Progenitor cell of endocrine pancreas (in vitro differentiated cells): ENCODE measurements at regions not wholly inside any gene's neighbourhood (a gene's known extent, or its start where the extent isn't known, plus 50 kb on each side); places are given as distances from the start of the nearest gene placed in this dataset.

Source experiments
- DNase-seq: peaks from one replicate; pipeline ENCODE4 v3.0.0; 2021; ENCODE audit warnings: low spot score; ENCODE audit not compliant: unreplicated experiment
- H3K27ac Mint-ChIP-seq: 2 replicates; pipeline ENCODE4 v1.8.0; 2021; ENCODE audit warnings: mild to moderate bottlenecking, moderate library complexity, mixed read lengths
- H3K27me3 Mint-ChIP-seq: 2 replicates; pipeline ENCODE4 v1.8.0; 2021; ENCODE audit warnings: mixed read lengths
- H3K36me3 Mint-ChIP-seq: 2 replicates; pipeline ENCODE4 v1.8.0; 2022; ENCODE audit warnings: mixed read lengths; ENCODE audit not compliant: insufficient read depth
- H3K4me1 Mint-ChIP-seq: 2 replicates; pipeline ENCODE4 v1.8.0; 2021; ENCODE audit warnings: low read depth, mixed read lengths
- H3K4me3 Mint-ChIP-seq: 2 replicates; pipeline ENCODE4 v1.8.0; 2021; ENCODE audit warnings: low read depth, mild to moderate bottlenecking, moderate library complexity, mixed read lengths
- H3K9me3 Mint-ChIP-seq: 2 replicates; pipeline ENCODE4 v1.8.0; 2021; ENCODE audit warnings: low read depth, mixed read lengths
- TF ChIP-seq, protein P1 (sequence below): fragments of 200-600 bp; sonication (generic); IDR thresholded peaks from one replicate; pipeline ENCODE4 v1.5.0; 2021; ENCODE audit warnings: antibody characterized with exemption, mild to moderate bottlenecking; ENCODE audit not compliant: unreplicated experiment

- Mint-ChIP-seq H3K4me3 (no peak overlapping the region), H3K27ac (no peak overlapping the region), H3K9me3 (peaks cover 20% of the 10 kb centered on the region), H3K4me1 (no peaks in the 10 kb centered on the region), H3K27me3 (no peaks in the 10 kb centered on the region), H3K36me3 (no peaks in the 10 kb centered on the region)
- no peak for DNase-seq
- TF ChIP-seq, protein P1, sequence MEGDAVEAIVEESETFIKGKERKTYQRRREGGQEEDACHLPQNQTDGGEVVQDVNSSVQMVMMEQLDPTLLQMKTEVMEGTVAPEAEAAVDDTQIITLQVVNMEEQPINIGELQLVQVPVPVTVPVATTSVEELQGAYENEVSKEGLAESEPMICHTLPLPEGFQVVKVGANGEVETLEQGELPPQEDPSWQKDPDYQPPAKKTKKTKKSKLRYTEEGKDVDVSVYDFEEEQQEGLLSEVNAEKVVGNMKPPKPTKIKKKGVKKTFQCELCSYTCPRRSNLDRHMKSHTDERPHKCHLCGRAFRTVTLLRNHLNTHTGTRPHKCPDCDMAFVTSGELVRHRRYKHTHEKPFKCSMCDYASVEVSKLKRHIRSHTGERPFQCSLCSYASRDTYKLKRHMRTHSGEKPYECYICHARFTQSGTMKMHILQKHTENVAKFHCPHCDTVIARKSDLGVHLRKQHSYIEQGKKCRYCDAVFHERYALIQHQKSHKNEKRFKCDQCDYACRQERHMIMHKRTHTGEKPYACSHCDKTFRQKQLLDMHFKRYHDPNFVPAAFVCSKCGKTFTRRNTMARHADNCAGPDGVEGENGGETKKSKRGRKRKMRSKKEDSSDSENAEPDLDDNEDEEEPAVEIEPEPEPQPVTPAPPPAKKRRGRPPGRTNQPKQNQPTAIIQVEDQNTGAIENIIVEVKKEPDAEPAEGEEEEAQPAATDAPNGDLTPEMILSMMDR, result no peak
Observed at GRCh38 chr6:68158256-68158655, 476.8 kb upstream of the ADGRB3 start.

DNA sequence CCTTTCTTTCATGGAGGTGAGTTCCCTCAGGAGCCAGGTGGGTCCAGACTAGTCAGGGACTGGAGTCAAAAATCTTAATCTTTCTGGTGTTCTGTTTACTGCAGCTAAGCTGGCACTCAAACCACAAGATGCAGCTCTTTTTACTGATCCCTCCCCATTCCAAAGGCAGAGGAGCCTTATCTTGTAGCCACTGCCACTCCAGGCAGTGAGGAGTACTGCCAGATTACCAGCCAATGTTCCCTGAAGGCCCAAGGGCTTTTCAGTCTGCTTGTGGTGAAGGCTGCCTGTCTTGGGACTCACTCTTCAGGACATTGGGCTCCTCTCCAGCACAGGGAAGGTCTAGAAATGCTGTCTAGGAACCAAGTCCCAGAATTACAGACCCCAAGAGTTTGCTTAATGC, 490.4 kb upstream of the ADGRB3 start:
- no peak for DNase-seq
- H3K36me3 Mint-ChIP-seq, result no peaks in the 10 kb centered on the region
- no peak overlapping the region for H3K27ac Mint-ChIP-seq
- no peak overlapping the region for H3K4me3 Mint-ChIP-seq
- peaks cover 14% of the 10 kb centered on the region for H3K9me3 Mint-ChIP-seq
- no peaks in the 10 kb centered on the region for H3K27me3 Mint-ChIP-seq
- TF ChIP-seq, protein P1, result no peak
- no peaks in the 10 kb centered on the region for H3K4me1 Mint-ChIP-seq

DNA sequence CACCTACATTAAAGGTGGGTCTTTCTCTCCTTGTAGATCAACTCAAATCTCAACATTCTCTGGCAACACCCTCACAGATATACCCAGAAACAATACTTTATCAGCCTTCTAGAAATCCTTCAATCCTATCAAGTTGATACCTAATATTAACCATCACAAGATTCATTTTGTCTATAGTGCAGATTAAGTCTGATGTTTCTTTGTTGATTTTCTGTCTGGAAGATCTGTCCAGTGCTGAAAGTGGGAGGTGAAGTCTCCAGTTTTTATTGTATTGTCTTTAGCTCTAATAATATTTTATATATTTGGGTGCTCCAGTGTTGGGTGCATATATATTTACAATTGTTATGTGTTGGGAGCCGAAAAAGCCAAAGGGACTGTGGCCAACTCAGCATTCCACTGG, 493.9 kb upstream of the ADGRB3 start:
- peaks cover 14% of the 10 kb centered on the region for H3K9me3 Mint-ChIP-seq
- no peak for DNase-seq
- H3K36me3 Mint-ChIP-seq, result no peaks in the 10 kb centered on the region
- H3K27me3 Mint-ChIP-seq, result no peaks in the 10 kb centered on the region
- peaks cover 3% of the 10 kb centered on the region for H3K4me1 Mint-ChIP-seq
- TF ChIP-seq, protein P1, result no peak
- no peak overlapping the region for H3K27ac Mint-ChIP-seq
- H3K4me3 Mint-ChIP-seq, result no peak overlapping the region

DNA sequence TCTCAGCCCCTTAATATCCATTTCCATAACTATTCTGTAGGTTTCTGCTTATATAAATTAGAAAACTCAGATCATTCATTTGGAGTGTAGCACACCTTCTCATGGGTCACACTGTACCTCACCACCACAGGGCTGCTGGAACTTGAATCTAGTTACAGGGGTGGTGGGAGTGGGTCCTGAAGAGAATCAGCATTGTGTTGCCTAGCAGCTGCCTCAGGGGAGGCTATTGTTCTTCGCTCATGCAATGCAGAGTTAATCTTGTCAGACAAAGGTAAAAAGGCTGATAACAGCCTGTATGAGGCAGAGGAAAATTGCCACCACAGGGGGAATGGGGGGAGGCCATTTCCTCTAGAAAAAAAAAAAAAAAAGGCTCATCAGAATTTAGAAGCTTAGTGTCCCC, 496.0 kb upstream of the ADGRB3 start:
- no peak for DNase-seq
- Mint-ChIP-seq H3K36me3 (no peaks in the 10 kb centered on the region), H3K9me3 (peaks cover 14% of the 10 kb centered on the region), H3K4me1 (peaks cover 3% of the 10 kb centered on the region), H3K4me3 (no peak overlapping the region), H3K27ac (no peak overlapping the region), H3K27me3 (no peaks in the 10 kb centered on the region)
- TF ChIP-seq, protein P1, result no peak

DNA sequence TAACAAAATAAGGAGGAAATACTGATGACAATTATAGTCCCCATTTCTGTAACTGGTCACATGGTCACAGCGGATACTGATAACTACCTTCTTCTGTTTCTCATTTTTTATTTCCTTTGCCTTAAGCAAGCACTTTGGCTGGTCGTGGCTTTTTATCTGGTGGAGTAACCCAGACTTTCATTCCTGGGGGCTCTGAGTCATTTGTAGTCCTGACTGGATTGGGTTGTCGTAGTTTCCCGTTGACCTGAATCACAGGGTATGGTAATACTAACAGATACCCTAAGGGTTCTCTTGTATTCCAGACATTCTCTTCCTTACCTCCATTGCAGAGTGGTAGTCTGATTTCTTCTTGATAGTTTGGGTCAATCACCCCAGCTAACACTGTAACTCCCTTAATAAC, 500.3 kb upstream of the ADGRB3 start:
- H3K36me3 Mint-ChIP-seq, result no peaks in the 10 kb centered on the region
- no peaks in the 10 kb centered on the region for H3K27me3 Mint-ChIP-seq
- DNase-seq, result no peak
- no peak overlapping the region for H3K27ac Mint-ChIP-seq
- peaks cover 3% of the 10 kb centered on the region for H3K4me1 Mint-ChIP-seq
- no peak overlapping the region for H3K4me3 Mint-ChIP-seq
- TF ChIP-seq, protein P1, result no peak
- H3K9me3 Mint-ChIP-seq, result no peaks in the 10 kb centered on the region

- DNase-seq, result no peak
- Mint-ChIP-seq H3K27me3 (no peaks in the 10 kb centered on the region), H3K36me3 (no peaks in the 10 kb centered on the region), H3K4me1 (no peaks in the 10 kb centered on the region), H3K4me3 (no peak overlapping the region), H3K9me3 (no peaks in the 10 kb centered on the region), H3K27ac (no peak overlapping the region)
- TF ChIP-seq, protein P1, result no peak
Observed at GRCh38 chr6:68128211-68128610, 506.9 kb upstream of the ADGRB3 start.
